ENCODE measurements at regions not wholly inside any gene's neighbourhood (a gene's known extent, or its start where the extent isn't known, plus 50 kb on each side); places are given as distances from the start of the nearest gene placed in this dataset.

DNA sequence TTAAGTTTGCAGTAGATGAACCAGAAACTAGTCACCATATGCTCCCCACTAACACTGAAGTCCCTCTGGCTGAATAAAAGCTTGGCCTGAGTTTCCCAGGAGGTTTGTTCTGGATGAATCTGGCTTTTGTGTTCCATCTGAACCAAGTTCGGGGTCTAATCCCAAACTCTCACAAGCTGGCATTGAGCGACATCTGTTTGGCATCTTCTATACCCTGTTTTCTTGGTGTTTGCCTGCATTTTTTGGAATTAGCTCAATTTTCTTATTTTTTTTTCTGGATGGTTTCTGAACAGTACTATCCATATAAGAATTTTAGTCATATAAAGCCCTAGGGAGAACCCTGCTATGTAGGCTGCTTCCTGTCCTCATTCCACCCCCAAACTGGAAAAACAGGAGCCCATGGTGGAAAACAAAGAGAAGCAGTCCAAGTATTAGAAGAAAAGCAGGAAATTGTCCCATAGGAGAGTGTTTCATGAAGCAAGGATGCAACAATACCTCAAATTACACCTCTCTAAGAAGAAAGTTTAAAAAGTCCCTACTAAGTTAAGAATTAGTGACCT is 737.1 kb downstream of the DHX35 start:
- H3K27ac Mint-ChIP-seq = no peak overlapping the region

DNA sequence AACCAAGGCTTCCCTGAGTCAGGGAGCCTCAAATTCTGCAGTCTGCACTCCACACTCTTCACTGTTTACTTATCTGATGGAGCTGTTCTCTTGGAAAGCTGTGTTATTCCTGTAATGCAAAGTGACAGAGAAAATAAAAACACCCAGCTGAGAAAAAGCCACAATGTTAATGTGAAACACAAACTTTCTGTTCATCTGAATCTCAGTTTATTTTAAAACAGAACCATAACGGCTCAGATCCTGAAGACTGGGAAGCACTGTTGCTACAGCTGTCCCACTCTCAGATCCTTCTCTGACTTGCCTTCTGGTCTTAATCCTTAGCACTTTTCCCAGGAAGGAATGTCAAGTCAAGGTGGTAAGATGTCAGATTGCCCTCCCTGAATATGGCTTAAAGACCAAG is 736.6 kb downstream of the DHX35 start:
- DNase-seq = no peak
- H3K4me1 Mint-ChIP-seq (ENCODE audit: low read depth) = no peaks in the 10 kb centered on the region
- H3K27ac Mint-ChIP-seq = no peak overlapping the region

More for the DNA sequence above, 737.1 kb downstream of the DHX35 start:
- Mint-ChIP-seq H3K9me3 (peaks cover 2% of the 10 kb centered on the region), H3K4me1 (ENCODE audit: low read depth) (no peaks in the 10 kb centered on the region), H3K36me3 (ENCODE audit: low read depth) (no peaks in the 10 kb centered on the region), H3K27me3 (no peaks in the 10 kb centered on the region), H3K4me3 (no peak overlapping the region)
- no peak for DNase-seq

DNA sequence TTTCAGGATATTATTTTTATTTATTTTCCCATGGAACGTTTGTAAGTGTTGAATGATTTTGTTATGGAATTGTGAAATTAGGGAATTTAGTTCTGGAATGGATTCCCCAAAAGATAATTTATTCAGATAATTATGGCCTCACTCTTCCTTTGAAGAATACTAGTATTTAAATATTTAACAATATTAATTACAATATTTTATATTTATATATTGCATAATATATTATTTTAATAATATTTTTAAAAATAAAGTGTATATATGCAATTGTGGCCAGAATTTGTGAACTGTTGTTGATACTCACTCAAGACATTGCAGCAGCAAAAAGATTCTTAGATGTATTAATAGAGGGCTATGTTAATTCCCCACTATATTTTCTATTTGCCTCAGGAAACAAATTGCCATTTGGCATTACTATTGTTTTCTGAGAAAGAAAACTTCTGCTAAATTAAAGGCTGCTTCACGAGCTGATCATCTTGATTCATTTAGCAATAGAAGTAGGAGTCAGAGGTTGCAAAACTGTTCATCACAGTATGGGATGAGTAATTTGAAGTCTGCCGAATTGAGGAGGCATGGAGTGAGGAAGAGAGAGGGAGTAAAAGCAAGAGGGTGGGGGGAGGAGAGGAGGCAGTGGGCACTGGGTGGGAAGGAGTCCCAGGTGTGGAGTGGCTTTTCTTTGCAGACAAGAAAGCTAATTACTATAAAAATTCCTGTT is 729.2 kb downstream of the DHX35 start:
- Mint-ChIP-seq H3K27ac (no peak overlapping the region), H3K4me1 (ENCODE audit: low read depth) (no peaks in the 10 kb centered on the region), H3K4me3 (no peak overlapping the region), H3K9me3 (peaks cover 2% of the 10 kb centered on the region), H3K27me3 (peaks cover 2% of the 10 kb centered on the region), H3K36me3 (ENCODE audit: low read depth) (no peaks in the 10 kb centered on the region)
- no peak for DNase-seq

More for the DNA sequence above, 736.6 kb downstream of the DHX35 start:
- H3K27me3 Mint-ChIP-seq = no peaks in the 10 kb centered on the region
- peaks cover 2% of the 10 kb centered on the region for H3K9me3 Mint-ChIP-seq
- H3K36me3 Mint-ChIP-seq (ENCODE audit: low read depth) = no peaks in the 10 kb centered on the region
- H3K4me3 Mint-ChIP-seq = no peak overlapping the region

DNA sequence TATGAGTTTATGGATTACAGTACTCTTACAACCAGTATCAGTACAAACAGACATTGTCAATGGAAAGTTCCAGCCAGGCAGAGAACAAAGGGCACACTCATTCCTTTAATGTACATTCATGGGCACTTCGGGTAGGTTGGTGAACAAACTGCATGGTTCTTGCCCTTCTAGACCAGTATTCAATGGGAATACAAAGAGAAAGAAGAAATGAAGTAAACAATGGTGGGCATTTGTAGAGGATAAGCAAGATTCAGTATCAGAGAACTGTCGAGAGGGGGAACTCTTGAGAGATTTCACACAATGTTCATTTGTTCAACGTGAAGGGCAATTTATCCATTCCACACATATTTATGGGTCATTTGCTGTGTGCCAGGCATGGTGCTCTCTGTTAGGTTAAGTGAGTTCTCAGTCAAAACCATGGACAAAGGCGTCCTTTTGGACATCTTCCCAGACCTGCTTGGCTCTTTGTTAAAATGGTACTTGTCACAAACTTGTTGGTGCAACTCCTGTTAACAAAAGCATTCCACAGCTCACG is 714.8 kb downstream of the DHX35 start:
- Mint-ChIP-seq H3K9me3 (peaks cover 2% of the 10 kb centered on the region), H3K4me3 (no peak overlapping the region), H3K4me1 (ENCODE audit: low read depth) (no peaks in the 10 kb centered on the region), H3K27ac (no peak overlapping the region), H3K27me3 (no peaks in the 10 kb centered on the region), H3K36me3 (ENCODE audit: low read depth) (no peaks in the 10 kb centered on the region)
- DNase-seq = no peak

DNA sequence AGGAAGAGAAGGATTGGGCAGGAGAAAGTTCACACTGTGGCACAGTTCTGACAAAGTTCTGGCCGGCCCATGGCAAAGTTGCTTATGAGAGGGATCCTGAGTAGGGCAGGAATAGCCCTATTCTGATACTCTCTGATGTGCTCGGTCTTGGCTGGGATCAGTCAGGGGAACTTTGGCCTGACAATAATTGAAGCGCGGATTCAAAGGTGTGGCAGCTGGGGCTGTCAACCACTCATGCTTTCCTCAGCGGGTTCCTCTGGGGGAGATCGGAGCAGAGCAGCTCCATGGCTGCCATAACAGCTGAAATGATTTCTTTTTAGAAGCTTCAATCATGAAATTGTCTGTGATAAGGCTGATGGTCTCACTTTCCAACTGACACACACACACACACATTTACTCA is 714.1 kb downstream of the DHX35 start:
- no peak overlapping the region for H3K4me3 Mint-ChIP-seq
- no peak overlapping the region for H3K27ac Mint-ChIP-seq
- no peaks in the 10 kb centered on the region for H3K27me3 Mint-ChIP-seq
- no peak for DNase-seq
- peaks cover 2% of the 10 kb centered on the region for H3K9me3 Mint-ChIP-seq
- H3K36me3 Mint-ChIP-seq (ENCODE audit: low read depth) = no peaks in the 10 kb centered on the region
- no peaks in the 10 kb centered on the region for H3K4me1 Mint-ChIP-seq (ENCODE audit: low read depth)

DNA sequence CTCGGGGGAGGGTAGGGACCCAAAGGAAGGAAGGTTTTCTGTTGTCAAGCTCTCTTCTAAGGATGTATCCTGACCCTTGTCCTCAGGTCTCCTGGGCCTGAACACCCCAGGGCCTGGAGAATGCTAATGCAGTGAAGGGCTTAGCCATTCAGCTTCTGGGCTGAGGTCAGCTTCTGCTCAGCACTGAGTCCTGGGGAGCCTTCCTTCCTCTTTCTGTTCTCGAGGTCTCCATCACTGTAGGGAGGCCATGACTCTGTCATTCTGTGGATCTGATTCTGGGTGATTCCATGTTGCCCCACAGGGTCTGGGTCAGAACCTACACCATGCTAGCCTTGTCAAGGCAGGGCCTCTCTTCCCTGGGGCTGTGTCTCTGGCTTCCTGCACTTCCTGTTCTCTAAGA is 712.7 kb downstream of the DHX35 start:
- Mint-ChIP-seq H3K9me3 (peaks cover 2% of the 10 kb centered on the region), H3K4me1 (ENCODE audit: low read depth) (no peaks in the 10 kb centered on the region), H3K27me3 (no peaks in the 10 kb centered on the region), H3K36me3 (ENCODE audit: low read depth) (no peaks in the 10 kb centered on the region), H3K4me3 (no peak overlapping the region), H3K27ac (no peak overlapping the region)
- DNase-seq = no peak

DNA sequence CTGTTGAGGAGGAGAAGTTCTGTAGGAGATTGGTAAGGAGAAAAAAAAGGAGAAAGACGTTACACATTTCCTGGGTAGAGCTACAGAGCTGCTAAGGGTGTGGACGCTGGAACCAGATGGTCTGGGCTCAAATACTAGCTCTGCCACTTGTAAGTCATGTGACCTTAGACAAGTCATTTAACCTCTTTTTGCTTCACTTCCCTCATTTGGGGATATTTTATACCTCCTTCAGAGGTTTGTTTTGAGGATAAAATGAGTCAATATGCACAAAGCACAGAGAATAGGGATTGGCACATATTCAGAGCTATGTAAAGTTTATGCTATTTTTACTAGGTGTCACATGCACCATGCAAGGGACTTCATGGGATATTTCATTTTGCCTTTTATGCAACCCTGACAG is 708.8 kb downstream of the DHX35 start:
- Mint-ChIP-seq H3K27ac (no peak overlapping the region), H3K9me3 (no peaks in the 10 kb centered on the region), H3K36me3 (ENCODE audit: low read depth) (no peaks in the 10 kb centered on the region), H3K4me3 (no peak overlapping the region), H3K4me1 (ENCODE audit: low read depth) (no peaks in the 10 kb centered on the region), H3K27me3 (no peaks in the 10 kb centered on the region)
- no peak for DNase-seq

DNA sequence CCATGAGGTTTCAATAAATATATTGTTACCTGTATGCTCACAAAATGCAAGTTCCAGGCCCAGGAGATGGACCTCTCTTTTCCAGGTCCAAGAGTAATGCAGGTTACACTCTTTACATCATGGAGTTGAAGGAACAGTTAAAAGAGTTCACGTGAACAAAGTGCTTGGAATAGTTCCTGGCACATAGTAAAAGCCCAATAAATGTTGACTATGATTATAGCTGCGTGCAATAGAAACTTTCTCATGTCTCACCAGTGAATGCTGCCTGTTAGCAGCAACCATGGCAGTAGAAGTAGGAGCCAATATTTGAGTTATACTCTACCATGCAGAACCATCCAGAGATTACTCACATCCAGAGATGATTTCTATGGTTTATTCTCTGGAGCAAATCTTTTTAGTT is 707.5 kb downstream of the DHX35 start:
- Mint-ChIP-seq H3K4me1 (ENCODE audit: low read depth) (no peaks in the 10 kb centered on the region), H3K27me3 (no peaks in the 10 kb centered on the region), H3K4me3 (no peak overlapping the region), H3K9me3 (no peaks in the 10 kb centered on the region), H3K36me3 (ENCODE audit: low read depth) (no peaks in the 10 kb centered on the region), H3K27ac (no peak overlapping the region)
- DNase-seq = no peak

DNA sequence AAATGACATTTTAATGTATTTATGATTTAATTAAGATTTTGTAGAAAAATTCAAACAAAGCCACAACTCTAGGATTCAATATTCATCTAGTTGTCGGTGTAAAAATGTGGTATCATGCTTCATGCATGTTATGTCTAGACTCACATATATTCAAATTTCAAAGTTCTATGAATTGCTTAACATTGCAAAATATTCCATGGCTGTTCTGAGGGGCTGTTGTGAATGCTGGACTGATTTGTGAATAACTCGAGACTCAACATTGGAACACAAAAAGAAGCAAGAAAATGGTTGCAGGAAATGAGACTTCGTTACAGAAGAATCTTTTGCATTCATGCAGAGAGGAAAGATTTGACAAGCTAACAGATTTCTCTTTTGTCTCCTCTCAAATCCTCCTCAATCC is 705.9 kb downstream of the DHX35 start:
- no peak for DNase-seq
- no peak overlapping the region for H3K27ac Mint-ChIP-seq
- no peaks in the 10 kb centered on the region for H3K9me3 Mint-ChIP-seq
- no peak overlapping the region for H3K4me3 Mint-ChIP-seq
- H3K4me1 Mint-ChIP-seq (ENCODE audit: low read depth) = no peaks in the 10 kb centered on the region
- H3K36me3 Mint-ChIP-seq (ENCODE audit: low read depth) = no peaks in the 10 kb centered on the region
- no peaks in the 10 kb centered on the region for H3K27me3 Mint-ChIP-seq

DNA sequence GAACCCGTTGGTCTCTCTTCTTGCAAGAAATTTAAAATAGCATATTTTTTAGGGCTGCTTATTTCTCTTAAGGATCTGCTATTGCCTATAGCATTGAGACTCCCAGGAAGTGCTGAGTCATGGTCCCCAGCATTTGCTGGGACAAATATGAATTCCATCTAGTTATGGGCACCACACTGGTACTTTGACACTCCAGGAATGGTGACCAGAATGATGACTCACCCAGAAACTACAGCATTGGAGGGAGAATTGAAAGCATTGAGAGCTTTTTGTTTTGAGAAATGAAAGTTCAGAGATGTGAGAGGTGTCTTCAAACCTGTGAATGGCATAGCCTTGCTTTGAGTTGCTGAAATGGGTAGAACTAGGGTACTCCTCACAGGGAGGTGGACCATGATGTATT is 699.7 kb downstream of the DHX35 start:
- no peak overlapping the region for H3K27ac Mint-ChIP-seq
- H3K9me3 Mint-ChIP-seq = no peaks in the 10 kb centered on the region

DNA sequence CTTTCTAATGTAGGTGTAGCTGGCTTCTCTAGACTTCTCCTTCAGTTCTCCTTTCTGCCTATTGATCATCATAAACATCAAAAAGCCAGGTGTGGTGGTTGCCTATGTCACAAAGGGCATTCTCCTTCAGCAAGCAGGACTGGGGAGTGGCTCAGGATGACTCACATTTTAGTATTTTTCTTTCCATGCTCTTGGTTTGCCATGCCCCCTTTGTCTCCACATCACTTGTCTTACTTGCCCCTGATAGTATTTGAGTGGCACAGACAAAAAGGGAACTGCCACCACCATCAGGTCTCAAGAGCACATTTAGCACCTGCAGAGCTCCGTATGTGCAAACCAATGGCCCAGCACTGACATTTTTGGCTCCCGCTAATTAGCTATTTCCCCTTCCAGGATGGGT is 698.8 kb downstream of the DHX35 start:
- DNase-seq = no peak
- no peaks in the 10 kb centered on the region for H3K4me1 Mint-ChIP-seq (ENCODE audit: low read depth)
- no peaks in the 10 kb centered on the region for H3K27me3 Mint-ChIP-seq
- no peak overlapping the region for H3K27ac Mint-ChIP-seq
- H3K36me3 Mint-ChIP-seq (ENCODE audit: low read depth) = no peaks in the 10 kb centered on the region
- H3K9me3 Mint-ChIP-seq = no peaks in the 10 kb centered on the region
- H3K4me3 Mint-ChIP-seq = no peak overlapping the region

More for the DNA sequence above, 699.7 kb downstream of the DHX35 start:
- no peak overlapping the region for H3K4me3 Mint-ChIP-seq
- DNase-seq = no peak
- H3K4me1 Mint-ChIP-seq (ENCODE audit: low read depth) = no peaks in the 10 kb centered on the region
- no peaks in the 10 kb centered on the region for H3K36me3 Mint-ChIP-seq (ENCODE audit: low read depth)
- no peaks in the 10 kb centered on the region for H3K27me3 Mint-ChIP-seq

DNA sequence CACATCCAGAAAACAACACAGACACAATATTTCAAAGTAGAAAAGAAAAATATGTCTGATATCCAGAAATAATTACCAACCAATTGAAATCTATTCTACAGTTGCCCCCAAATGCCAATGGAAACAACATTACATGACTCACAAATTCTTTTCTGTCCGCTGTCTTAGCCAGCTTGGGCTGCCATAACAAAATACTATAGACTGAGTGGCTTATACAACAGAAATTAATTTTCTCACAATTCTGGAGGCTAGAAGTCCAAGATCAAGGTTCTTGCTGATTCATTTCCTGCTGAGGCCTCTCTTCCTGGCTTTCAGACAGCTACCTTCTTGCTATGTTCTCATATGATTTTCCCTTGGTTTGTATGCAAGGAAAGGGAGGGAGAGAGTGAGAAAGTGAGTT is 698.1 kb downstream of the DHX35 start:
- H3K4me3 Mint-ChIP-seq = no peak overlapping the region
- H3K27ac Mint-ChIP-seq = no peak overlapping the region
- H3K27me3 Mint-ChIP-seq = no peaks in the 10 kb centered on the region
- DNase-seq = no peak
- no peaks in the 10 kb centered on the region for H3K36me3 Mint-ChIP-seq (ENCODE audit: low read depth)
- no peaks in the 10 kb centered on the region for H3K9me3 Mint-ChIP-seq
- H3K4me1 Mint-ChIP-seq (ENCODE audit: low read depth) = no peaks in the 10 kb centered on the region

DNA sequence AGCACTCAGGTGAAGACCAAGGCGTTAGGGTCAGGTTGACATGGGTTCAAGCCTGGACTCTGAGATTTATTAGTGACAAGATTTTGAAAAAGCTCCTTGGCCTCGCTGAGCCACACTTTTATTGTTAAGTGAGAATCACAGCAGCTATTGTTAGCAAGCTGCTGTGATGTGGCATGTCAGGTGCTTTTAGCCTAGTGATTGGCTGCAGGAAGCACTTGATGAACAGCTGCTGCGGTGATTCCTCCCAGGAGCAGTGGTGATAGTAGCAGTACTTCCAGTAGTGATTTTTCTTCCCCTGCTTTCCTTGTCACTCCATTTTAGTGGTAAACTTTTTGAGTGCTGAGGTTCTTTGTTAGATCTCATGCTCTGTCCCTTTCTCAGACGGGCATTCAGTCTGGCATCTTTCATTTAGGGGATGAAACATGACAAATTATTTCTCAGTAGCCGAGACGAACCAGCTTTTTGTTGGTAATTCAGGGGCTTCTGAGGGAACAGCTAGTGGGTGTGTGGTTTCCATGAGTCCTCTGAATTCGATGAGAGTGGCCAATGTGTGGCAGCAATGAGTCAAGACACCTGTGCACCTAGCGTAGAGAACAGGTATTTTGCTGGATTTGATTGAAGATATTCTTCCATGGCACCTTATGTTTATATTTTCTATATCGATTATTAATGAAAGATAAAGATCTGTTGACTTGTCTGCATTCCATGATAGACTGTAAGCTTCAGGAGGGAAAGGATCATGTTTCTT is 696.7 kb downstream of the DHX35 start:
- Mint-ChIP-seq H3K4me1 (ENCODE audit: low read depth) (no peaks in the 10 kb centered on the region), H3K4me3 (no peak overlapping the region), H3K36me3 (ENCODE audit: low read depth) (no peaks in the 10 kb centered on the region), H3K9me3 (no peaks in the 10 kb centered on the region), H3K27ac (no peak overlapping the region), H3K27me3 (no peaks in the 10 kb centered on the region)
- DNase-seq = no peak

DNA sequence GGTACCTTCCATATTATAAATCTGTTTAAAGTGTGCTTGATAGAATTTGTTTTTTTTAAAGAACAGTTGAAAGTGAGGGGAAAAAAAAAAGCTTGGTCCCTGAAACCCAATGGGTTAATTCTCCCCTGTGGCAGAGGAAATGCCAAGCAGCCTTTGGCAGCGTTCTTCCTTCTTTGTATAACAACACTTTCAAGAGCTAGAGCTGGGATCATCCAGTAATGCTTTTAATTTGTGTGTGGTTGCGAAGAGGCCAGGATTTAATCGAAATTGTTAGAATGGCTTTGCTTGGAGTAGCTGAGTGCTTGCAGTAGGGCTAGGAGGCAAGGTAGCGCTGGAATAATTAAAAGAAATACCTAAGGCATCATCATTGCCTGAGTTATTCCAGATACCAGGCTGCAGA is 692.0 kb downstream of the DHX35 start:
- Mint-ChIP-seq H3K27me3 (no peaks in the 10 kb centered on the region), H3K27ac (no peak overlapping the region), H3K36me3 (ENCODE audit: low read depth) (no peaks in the 10 kb centered on the region), H3K4me3 (no peak overlapping the region), H3K9me3 (no peaks in the 10 kb centered on the region), H3K4me1 (ENCODE audit: low read depth) (no peaks in the 10 kb centered on the region)
- no peak for DNase-seq
